Breast epithelium (tissue), 3 donors: ENCODE measurements at regions not wholly inside any gene's neighbourhood (a gene's known extent, or its start where the extent isn't known, plus 50 kb on each side); places are given as distances from the start of the nearest gene placed in this dataset.

ENCODE experiments used
- POLR2A ChIP-seq: fragments of 450-650 bp; IDR thresholded peaks from one replicate; pipeline ENCODE4 v1.6.1; 2016; ENCODE audit warnings: antibody characterized with exemption, mild to moderate bottlenecking, moderate library complexity
- POLR2AphosphoS5 ChIP-seq, 3 donors: sonication (generic); formaldehyde crosslinking; IDR thresholded peaks; one replicate each; pipeline ENCODE4 v1.6.1; 2017; ENCODE audit warnings: antibody characterized with exemption in 3 of 3
- TF ChIP-seq, protein P1 (sequence below), 3 donors: fragments of 450-650 bp; IDR thresholded peaks; one replicate each; pipeline ENCODE4 v1.5.1; 2016 to 2017; ENCODE audit warnings: antibody characterized with exemption in 3 of 3, mild to moderate bottlenecking in 3 of 3, moderate library complexity in 3 of 3

DNA sequence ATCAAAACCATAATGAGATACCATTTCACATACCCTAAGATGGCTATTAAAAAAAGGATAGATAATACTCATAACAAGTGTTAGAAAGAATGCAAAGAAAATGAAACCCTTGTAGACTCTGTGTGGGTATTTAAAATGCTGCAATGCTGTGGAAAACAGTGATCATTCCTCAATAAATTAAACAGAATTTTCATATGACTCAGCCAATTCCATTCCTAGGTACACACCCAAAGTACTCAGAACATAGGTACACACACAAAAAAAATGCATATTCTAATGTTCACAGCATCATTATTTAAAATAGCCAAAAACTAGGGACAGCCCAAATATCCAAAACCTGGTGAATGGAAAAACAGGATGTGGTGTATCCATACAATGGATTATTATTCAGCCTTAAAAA is 502.3 kb downstream of the KCNJ3 start:
- TF ChIP-seq, protein P1, sequence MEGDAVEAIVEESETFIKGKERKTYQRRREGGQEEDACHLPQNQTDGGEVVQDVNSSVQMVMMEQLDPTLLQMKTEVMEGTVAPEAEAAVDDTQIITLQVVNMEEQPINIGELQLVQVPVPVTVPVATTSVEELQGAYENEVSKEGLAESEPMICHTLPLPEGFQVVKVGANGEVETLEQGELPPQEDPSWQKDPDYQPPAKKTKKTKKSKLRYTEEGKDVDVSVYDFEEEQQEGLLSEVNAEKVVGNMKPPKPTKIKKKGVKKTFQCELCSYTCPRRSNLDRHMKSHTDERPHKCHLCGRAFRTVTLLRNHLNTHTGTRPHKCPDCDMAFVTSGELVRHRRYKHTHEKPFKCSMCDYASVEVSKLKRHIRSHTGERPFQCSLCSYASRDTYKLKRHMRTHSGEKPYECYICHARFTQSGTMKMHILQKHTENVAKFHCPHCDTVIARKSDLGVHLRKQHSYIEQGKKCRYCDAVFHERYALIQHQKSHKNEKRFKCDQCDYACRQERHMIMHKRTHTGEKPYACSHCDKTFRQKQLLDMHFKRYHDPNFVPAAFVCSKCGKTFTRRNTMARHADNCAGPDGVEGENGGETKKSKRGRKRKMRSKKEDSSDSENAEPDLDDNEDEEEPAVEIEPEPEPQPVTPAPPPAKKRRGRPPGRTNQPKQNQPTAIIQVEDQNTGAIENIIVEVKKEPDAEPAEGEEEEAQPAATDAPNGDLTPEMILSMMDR (IDR thresholded peaks at IDR 0.05), result no peak
- TF ChIP-seq POLR2A (no peak), POLR2AphosphoS5 (IDR thresholded peaks at IDR 0.05) (no peak)
